ENCODE measurements at regions not wholly inside any gene's neighbourhood (a gene's known extent, or its start where the extent isn't known, plus 50 kb on each side); places are given as distances from the start of the nearest gene placed in this dataset.
A peak's percentile ranks its signal among the peaks of the same experiment; 100 is the strongest.

DNA sequence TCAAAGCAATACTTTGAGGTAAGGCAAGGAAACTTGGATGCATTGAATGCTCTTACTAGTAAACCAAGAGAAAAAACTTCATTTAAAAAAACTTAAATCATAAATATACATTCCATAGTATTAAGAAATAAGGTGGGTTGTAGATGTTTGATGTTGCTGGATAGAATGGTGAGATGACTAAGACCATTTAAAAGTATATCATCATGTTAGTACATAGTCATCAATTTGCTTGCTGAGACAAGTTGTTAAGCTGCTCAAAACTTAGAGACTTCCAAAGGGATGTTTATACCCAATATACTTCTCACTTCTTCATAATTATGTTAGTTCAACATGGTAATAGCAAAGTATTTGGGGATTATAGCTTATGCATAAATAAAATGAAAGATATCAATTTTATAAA lies 675.5 kb upstream of the MGAT4C start:
- intact Hi-C loops (cut with micrococcal nuclease) = no loop called here
- Mint-ChIP-seq H3K27ac (ENCODE audit: low read depth, unreplicated experiment) (no peak overlapping the region), H3K9me3 (ENCODE audit: unreplicated experiment) (no peaks in the 10 kb centered on the region), H3K4me3 (ENCODE audit: unreplicated experiment) (no peak overlapping the region), H3K36me3 (ENCODE audit: insufficient read depth, unreplicated experiment) (no peaks in the 10 kb centered on the region), H3K27me3 (ENCODE audit: insufficient read depth, unreplicated experiment) (no peaks in the 10 kb centered on the region), H3K4me1 (ENCODE audit: insufficient read depth, unreplicated experiment) (no peaks in the 10 kb centered on the region)
- no peak for DNase-seq (ENCODE audit: unreplicated experiment)
- no peak for TF ChIP-seq CTCF (IDR thresholded peaks at IDR 0.05; ENCODE audit: unreplicated experiment)
- ChIA-PET POLR2A (interaction anchor here (0.6 to 0.8 kb wide), 2 partner anchors 14 to 258 kb away, joined by 3 read pairs; no protein-coding TSS in a partner anchor), CTCF (interaction anchor here (1.1 kb wide), 1 partner anchor 17 kb away, joined by 3 read pairs; no protein-coding TSS in a partner anchor)
- no TSS peak for BruUV-seq (replicated peaks)

- BruUV-seq (replicated peaks) = no TSS peak
- no peaks in the 10 kb centered on the region for H3K4me1 Mint-ChIP-seq (ENCODE audit: insufficient read depth, unreplicated experiment)
- intact Hi-C loops (cut with micrococcal nuclease) = no loop called here
Measured at GRCh38 chr12:86929962-86930361, 673.8 kb upstream of the MGAT4C start.

GRCh38 chr12:86917121-86917520 lies 660.9 kb upstream of the MGAT4C start:
- DNase-seq (ENCODE audit: unreplicated experiment) = no peak
- intact Hi-C loops (cut with micrococcal nuclease) = loop anchor here (5.0 to 10.0 kb wide), 3 partner anchors 750 to 992 kb away; no protein-coding TSS in a partner anchor
- H3K9me3 Mint-ChIP-seq (ENCODE audit: unreplicated experiment) = peaks cover 6% of the 10 kb centered on the region
- POLR2A ChIA-PET = no interaction called here
- CTCF ChIA-PET = interaction anchor here (4.1 kb wide), 1 partner anchor 964 kb away, joined by 31 read pairs; no protein-coding TSS in a partner anchor
- peaks cover 6% of the 10 kb centered on the region for H3K4me1 Mint-ChIP-seq (ENCODE audit: insufficient read depth, unreplicated experiment)
- no peak overlapping the region for H3K4me3 Mint-ChIP-seq (ENCODE audit: unreplicated experiment)
- BruUV-seq (replicated peaks) = no TSS peak
- no peaks in the 10 kb centered on the region for H3K27me3 Mint-ChIP-seq (ENCODE audit: insufficient read depth, unreplicated experiment)
- H3K36me3 Mint-ChIP-seq (ENCODE audit: insufficient read depth, unreplicated experiment) = no peaks in the 10 kb centered on the region
- no peak for TF ChIP-seq CTCF (IDR thresholded peaks at IDR 0.05; ENCODE audit: unreplicated experiment)
- no peak overlapping the region for H3K27ac Mint-ChIP-seq (ENCODE audit: low read depth, unreplicated experiment)

More at GRCh38 chr12:86929962-86930361, 673.8 kb upstream of the MGAT4C start:
- ChIA-PET POLR2A (interaction anchor here (0.5 kb wide), 1 partner anchor 381 kb away, joined by 4 read pairs; no protein-coding TSS in a partner anchor), CTCF (no interaction called here)
- no peak for DNase-seq (ENCODE audit: unreplicated experiment)
- Mint-ChIP-seq H3K36me3 (ENCODE audit: insufficient read depth, unreplicated experiment) (no peaks in the 10 kb centered on the region), H3K4me3 (ENCODE audit: unreplicated experiment) (no peak overlapping the region), H3K9me3 (ENCODE audit: unreplicated experiment) (no peaks in the 10 kb centered on the region), H3K27me3 (ENCODE audit: insufficient read depth, unreplicated experiment) (no peaks in the 10 kb centered on the region), H3K27ac (ENCODE audit: low read depth, unreplicated experiment) (no peak overlapping the region)
- no peak for TF ChIP-seq CTCF (IDR thresholded peaks at IDR 0.05; ENCODE audit: unreplicated experiment)

- peak overlapping the region; percentile 25 for H3K27ac Mint-ChIP-seq (ENCODE audit: low read depth, unreplicated experiment)
- intact Hi-C loops (cut with micrococcal nuclease) = loop anchor here (1.0 to 10.0 kb wide), 7 partner anchors 187 to 1038 kb away; no protein-coding TSS in a partner anchor
- BruUV-seq (replicated peaks) = no TSS peak
- ChIA-PET CTCF (interaction anchor here (0.6 to 4.1 kb wide), 34 partner anchors 10 to 1254 kb away, joined by 3 to 31 read pairs (median 3); no protein-coding TSS in a partner anchor), POLR2A (interaction anchor here (1.1 kb wide), 1 partner anchor 934 kb away, joined by 3 read pairs; no protein-coding TSS in a partner anchor)
- peak; percentile 70 for DNase-seq (ENCODE audit: unreplicated experiment)
- H3K27me3 Mint-ChIP-seq (ENCODE audit: insufficient read depth, unreplicated experiment) = no peaks in the 10 kb centered on the region
- H3K36me3 Mint-ChIP-seq (ENCODE audit: insufficient read depth, unreplicated experiment) = no peaks in the 10 kb centered on the region
- no peaks in the 10 kb centered on the region for H3K9me3 Mint-ChIP-seq (ENCODE audit: unreplicated experiment)
- H3K4me1 Mint-ChIP-seq (ENCODE audit: insufficient read depth, unreplicated experiment) = peaks cover 6% of the 10 kb centered on the region
- peak; percentile 55 for TF ChIP-seq CTCF (IDR thresholded peaks at IDR 0.05; ENCODE audit: unreplicated experiment)
- no peak overlapping the region for H3K4me3 Mint-ChIP-seq (ENCODE audit: unreplicated experiment)
Measured at GRCh38 chr12:86914721-86915120, 658.5 kb upstream of the MGAT4C start.
